ENCODE measurements at regions not wholly inside any gene's neighbourhood (a gene's known extent, or its start where the extent isn't known, plus 50 kb on each side); places are given as distances from the start of the nearest gene placed in this dataset.

GRCh38 chr20:24798930-24799705 lies 150.0 kb upstream of the CST7 start:
- no peak for DNase-seq

- no peak for DNase-seq
Observed at GRCh38 chr20:24799971-24800580, 149.0 kb upstream of the CST7 start.

- no peak for DNase-seq
Observed at GRCh38 chr20:24802286-24802820, 146.7 kb upstream of the CST7 start.

GRCh38 chr20:24804481-24805206 lies 144.4 kb upstream of the CST7 start:
- DNase-seq: no peak

- no peak for DNase-seq
Observed at GRCh38 chr20:24805456-24806238, 143.4 kb upstream of the CST7 start.

GRCh38 chr20:24806705-24807676 lies 142.1 kb upstream of the CST7 start:
- no peak for DNase-seq

- no peak for DNase-seq
Observed at GRCh38 chr20:24808616-24809015, 140.5 kb upstream of the CST7 start.

- DNase-seq: no peak
Observed at GRCh38 chr20:24809606-24810005, 139.5 kb upstream of the CST7 start.

GRCh38 chr20:24810676-24811407 lies 138.2 kb upstream of the CST7 start:
- DNase-seq: no peak

GRCh38 chr20:24812373-24812772 lies 136.7 kb upstream of the CST7 start:
- DNase-seq: no peak

GRCh38 chr20:24813080-24813479 lies 136.0 kb upstream of the CST7 start:
- DNase-seq: no peak

GRCh38 chr20:24813496-24813895 lies 135.6 kb upstream of the CST7 start:
- no peak for DNase-seq

- DNase-seq: no peak
Observed at GRCh38 chr20:24813936-24814335, 135.1 kb upstream of the CST7 start.

- DNase-seq: no peak
Observed at GRCh38 chr20:24814556-24815195, 134.4 kb upstream of the CST7 start.

- DNase-seq: no peak
Observed at GRCh38 chr20:24815196-24815815, 133.8 kb upstream of the CST7 start.

- DNase-seq: no peak
Observed at GRCh38 chr20:24815931-24816330, 133.1 kb upstream of the CST7 start.

GRCh38 chr20:24816431-24816830 lies 132.6 kb upstream of the CST7 start:
- no peak for DNase-seq

GRCh38 chr20:24816907-24817306 lies 132.2 kb upstream of the CST7 start:
- no peak for DNase-seq

GRCh38 chr20:24817351-24817750 lies 131.7 kb upstream of the CST7 start:
- DNase-seq: no peak

GRCh38 chr20:24818056-24818455 lies 131.0 kb upstream of the CST7 start:
- DNase-seq: no peak

All from NCI-H748 treated with DMSO at 0.1 percent for 48 hours (cell line).